ENCODE measurements at regions not wholly inside any gene's neighbourhood (a gene's known extent, or its start where the extent isn't known, plus 50 kb on each side); places are given as distances from the start of the nearest gene placed in this dataset.
A peak's percentile ranks its signal among the peaks of the same experiment; 100 is the strongest.
"Not testable (repeated sequence)": the region's sequence is repeated elsewhere in the genome, so short reads cannot be mapped to it uniquely, and the experiment has no call there.

GRCh38 chr1:219560856-219561255 lies 52.0 kb downstream of the ZC3H11B start:
- no peak overlapping the region for H3K27ac Mint-ChIP-seq
- no peak overlapping the region for H3K4me3 Mint-ChIP-seq
- no peaks in the 10 kb centered on the region for H3K36me3 Mint-ChIP-seq
- no peaks in the 10 kb centered on the region for H3K27me3 Mint-ChIP-seq
- no peaks in the 10 kb centered on the region for H3K4me1 Mint-ChIP-seq
- ATAC-seq: no peak
- no peaks in the 10 kb centered on the region for H3K9me3 Mint-ChIP-seq

GRCh38 chr1:219559899-219560298 lies 53.0 kb downstream of the ZC3H11B start:
- ATAC-seq: no peak
- Mint-ChIP-seq H3K4me1 (no peaks in the 10 kb centered on the region), H3K27ac (no peak overlapping the region), H3K9me3 (no peaks in the 10 kb centered on the region), H3K36me3 (no peaks in the 10 kb centered on the region), H3K4me3 (no peak overlapping the region), H3K27me3 (no peaks in the 10 kb centered on the region)

- Mint-ChIP-seq H3K27me3 (no peaks in the 10 kb centered on the region), H3K36me3 (no peaks in the 10 kb centered on the region), H3K9me3 (no peaks in the 10 kb centered on the region), H3K4me1 (no peaks in the 10 kb centered on the region), H3K27ac (no peak overlapping the region), H3K4me3 (no peak overlapping the region)
- ATAC-seq: no peak
Observed at GRCh38 chr1:219555806-219556205, 57.1 kb downstream of the ZC3H11B start.

- Mint-ChIP-seq H3K27me3 (no peaks in the 10 kb centered on the region), H3K4me1 (no peaks in the 10 kb centered on the region), H3K27ac (no peak overlapping the region), H3K36me3 (no peaks in the 10 kb centered on the region), H3K9me3 (no peaks in the 10 kb centered on the region), H3K4me3 (no peak overlapping the region)
- no peak for ATAC-seq
Observed at GRCh38 chr1:219555031-219555692, 57.7 kb downstream of the ZC3H11B start.

- Mint-ChIP-seq H3K36me3 (no peaks in the 10 kb centered on the region), H3K27ac (no peak overlapping the region), H3K27me3 (no peaks in the 10 kb centered on the region), H3K4me1 (no peaks in the 10 kb centered on the region), H3K4me3 (no peak overlapping the region), H3K9me3 (no peaks in the 10 kb centered on the region)
- ATAC-seq: no peak
Observed at GRCh38 chr1:219553934-219554502, 58.9 kb downstream of the ZC3H11B start.

- no peak for ATAC-seq
- H3K27me3 Mint-ChIP-seq: no peaks in the 10 kb centered on the region
- H3K27ac Mint-ChIP-seq: no peak overlapping the region
- H3K4me3 Mint-ChIP-seq: no peak overlapping the region
- no peaks in the 10 kb centered on the region for H3K36me3 Mint-ChIP-seq
- H3K9me3 Mint-ChIP-seq: no peaks in the 10 kb centered on the region
- H3K4me1 Mint-ChIP-seq: no peaks in the 10 kb centered on the region
Observed at GRCh38 chr1:219550201-219550600, 62.7 kb downstream of the ZC3H11B start.

GRCh38 chr1:219549215-219549614 lies 63.7 kb downstream of the ZC3H11B start:
- no peaks in the 10 kb centered on the region for H3K27me3 Mint-ChIP-seq
- no peaks in the 10 kb centered on the region for H3K4me1 Mint-ChIP-seq
- H3K4me3 Mint-ChIP-seq: no peak overlapping the region
- ATAC-seq: no peak
- H3K27ac Mint-ChIP-seq: no peak overlapping the region
- no peaks in the 10 kb centered on the region for H3K9me3 Mint-ChIP-seq
- H3K36me3 Mint-ChIP-seq: no peaks in the 10 kb centered on the region

- no peak overlapping the region for H3K27ac Mint-ChIP-seq
- no peaks in the 10 kb centered on the region for H3K9me3 Mint-ChIP-seq
- no peaks in the 10 kb centered on the region for H3K27me3 Mint-ChIP-seq
- no peak overlapping the region for H3K4me3 Mint-ChIP-seq
- no peaks in the 10 kb centered on the region for H3K4me1 Mint-ChIP-seq
- no peaks in the 10 kb centered on the region for H3K36me3 Mint-ChIP-seq
- ATAC-seq: no peak
Observed at GRCh38 chr1:219548386-219548785, 64.5 kb downstream of the ZC3H11B start.

- H3K4me3 Mint-ChIP-seq, H3K27ac Mint-ChIP-seq, H3K27me3 Mint-ChIP-seq, H3K36me3 Mint-ChIP-seq, H3K9me3 Mint-ChIP-seq, H3K4me1 Mint-ChIP-seq, ATAC-seq: not testable (repeated sequence)
Observed at GRCh38 chr1:219545756-219546155, 67.1 kb downstream of the ZC3H11B start.

GRCh38 chr1:219544163-219544846 lies 68.6 kb downstream of the ZC3H11B start:
- Mint-ChIP-seq H3K27me3 (no peaks in the 10 kb centered on the region), H3K4me3 (no peak overlapping the region), H3K27ac (peak overlapping the region; percentile 21), H3K36me3 (no peaks in the 10 kb centered on the region), H3K9me3 (no peaks in the 10 kb centered on the region), H3K4me1 (peaks cover 5% of the 10 kb centered on the region)
- no peak for ATAC-seq

- Mint-ChIP-seq H3K9me3 (no peaks in the 10 kb centered on the region), H3K4me1 (peaks cover 5% of the 10 kb centered on the region), H3K27me3 (no peaks in the 10 kb centered on the region), H3K27ac (no peak overlapping the region), H3K4me3 (no peak overlapping the region), H3K36me3 (no peaks in the 10 kb centered on the region)
- ATAC-seq: no peak
Observed at GRCh38 chr1:219542828-219543518, 69.9 kb downstream of the ZC3H11B start.

GRCh38 chr1:219541946-219542345 lies 71.0 kb downstream of the ZC3H11B start:
- Mint-ChIP-seq H3K36me3 (no peaks in the 10 kb centered on the region), H3K4me1 (peaks cover 5% of the 10 kb centered on the region), H3K27me3 (no peaks in the 10 kb centered on the region), H3K27ac (no peak overlapping the region), H3K9me3 (no peaks in the 10 kb centered on the region), H3K4me3 (no peak overlapping the region)
- ATAC-seq: no peak

GRCh38 chr1:219539645-219540254 lies 73.2 kb downstream of the ZC3H11B start:
- ATAC-seq: no peak
- Mint-ChIP-seq H3K4me3 (no peak overlapping the region), H3K4me1 (peaks cover 5% of the 10 kb centered on the region), H3K9me3 (no peaks in the 10 kb centered on the region), H3K27me3 (no peaks in the 10 kb centered on the region), H3K27ac (no peak overlapping the region), H3K36me3 (no peaks in the 10 kb centered on the region)

GRCh38 chr1:219538886-219539285 lies 74.0 kb downstream of the ZC3H11B start:
- Mint-ChIP-seq H3K27ac (no peak overlapping the region), H3K4me1 (peaks cover 5% of the 10 kb centered on the region), H3K4me3 (no peak overlapping the region), H3K27me3 (no peaks in the 10 kb centered on the region), H3K9me3 (no peaks in the 10 kb centered on the region), H3K36me3 (no peaks in the 10 kb centered on the region)
- ATAC-seq: no peak

GRCh38 chr1:219537223-219537631 lies 75.7 kb downstream of the ZC3H11B start:
- ATAC-seq: no peak

More at GRCh38 chr1:219537223-219537631, 75.7 kb downstream of the ZC3H11B start:
- H3K36me3 Mint-ChIP-seq: no peaks in the 10 kb centered on the region
- H3K9me3 Mint-ChIP-seq: no peaks in the 10 kb centered on the region
- H3K27ac Mint-ChIP-seq: no peak overlapping the region
- no peaks in the 10 kb centered on the region for H3K27me3 Mint-ChIP-seq
- H3K4me1 Mint-ChIP-seq: peaks cover 5% of the 10 kb centered on the region
- H3K4me3 Mint-ChIP-seq: no peak overlapping the region

Measured in stimulated activated memory B cell treated with anti-CD40 and anti-IgM and Interleukin-4, amounts not matched to agents 10 μg/mL and 1 μg/mL and 100 μg/mL, for 72 hours (primary cell).